ENCODE measurements at regions not wholly inside any gene's neighbourhood (a gene's known extent, or its start where the extent isn't known, plus 50 kb on each side); places are given as distances from the start of the nearest gene placed in this dataset.

DNA sequence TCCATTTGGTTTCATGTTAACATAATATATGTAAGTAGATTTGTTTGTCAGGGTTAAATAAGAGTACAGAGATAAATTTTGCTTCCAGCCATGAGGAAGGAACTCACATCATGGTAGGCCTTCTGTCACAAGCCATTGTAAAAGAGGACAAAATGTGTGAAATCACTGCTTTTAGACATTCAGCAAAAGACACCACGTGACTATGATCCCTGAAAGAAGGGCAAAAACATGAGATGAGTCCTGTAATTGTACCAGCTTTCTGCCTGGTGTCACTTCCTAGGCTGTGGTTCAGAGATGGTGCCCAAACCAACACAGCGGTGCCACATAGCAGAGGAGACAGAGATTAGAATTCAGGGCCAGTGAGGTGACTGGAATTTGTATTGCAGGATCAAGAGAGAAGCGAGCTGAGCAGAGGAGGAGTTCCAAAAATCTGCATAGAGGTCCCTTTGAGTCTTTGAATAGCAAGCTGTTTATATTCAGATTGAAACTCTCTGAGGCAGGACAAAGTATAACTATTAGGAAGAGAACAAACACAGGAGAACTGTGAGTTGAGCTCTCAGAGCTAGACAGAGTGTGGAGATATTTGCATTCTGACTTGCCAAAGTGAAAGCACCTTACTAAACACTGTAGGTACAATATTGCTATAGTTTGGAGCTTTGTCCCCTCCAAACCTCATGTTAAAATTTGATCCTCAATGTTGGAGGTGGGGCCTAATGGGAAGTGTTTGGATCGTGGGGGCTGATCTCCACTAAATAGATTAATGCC, 52.6 kb upstream of the PDE7B start:
- no peaks in the 10 kb centered on the region for H3K4me1 ChIP-seq
- no peaks in the 10 kb centered on the region for H3K36me3 ChIP-seq
- no peak for TF ChIP-seq POLR2A (IDR thresholded peaks at IDR 0.05)
- TF ChIP-seq, protein P1, sequence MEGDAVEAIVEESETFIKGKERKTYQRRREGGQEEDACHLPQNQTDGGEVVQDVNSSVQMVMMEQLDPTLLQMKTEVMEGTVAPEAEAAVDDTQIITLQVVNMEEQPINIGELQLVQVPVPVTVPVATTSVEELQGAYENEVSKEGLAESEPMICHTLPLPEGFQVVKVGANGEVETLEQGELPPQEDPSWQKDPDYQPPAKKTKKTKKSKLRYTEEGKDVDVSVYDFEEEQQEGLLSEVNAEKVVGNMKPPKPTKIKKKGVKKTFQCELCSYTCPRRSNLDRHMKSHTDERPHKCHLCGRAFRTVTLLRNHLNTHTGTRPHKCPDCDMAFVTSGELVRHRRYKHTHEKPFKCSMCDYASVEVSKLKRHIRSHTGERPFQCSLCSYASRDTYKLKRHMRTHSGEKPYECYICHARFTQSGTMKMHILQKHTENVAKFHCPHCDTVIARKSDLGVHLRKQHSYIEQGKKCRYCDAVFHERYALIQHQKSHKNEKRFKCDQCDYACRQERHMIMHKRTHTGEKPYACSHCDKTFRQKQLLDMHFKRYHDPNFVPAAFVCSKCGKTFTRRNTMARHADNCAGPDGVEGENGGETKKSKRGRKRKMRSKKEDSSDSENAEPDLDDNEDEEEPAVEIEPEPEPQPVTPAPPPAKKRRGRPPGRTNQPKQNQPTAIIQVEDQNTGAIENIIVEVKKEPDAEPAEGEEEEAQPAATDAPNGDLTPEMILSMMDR (IDR thresholded peaks at IDR 0.05): no peak
- H3K4me3 ChIP-seq (replicated peaks in 1 of 3): no peak overlapping the region
- 78 to 95% methylated on average over 4 of the region's 4 CpGs for WGBS, 2 donors
- H3K9me3 ChIP-seq: no peaks in the 10 kb centered on the region
- DNase-seq: no peak
- intact Hi-C loops (cut with DNase I): no loop called here
- H3K27ac ChIP-seq: no peak overlapping the region
- H3K27me3 ChIP-seq: no peaks in the 10 kb centered on the region

Measured in thyroid gland (tissue), 4 donors.